NCI-H510A (cell line): ENCODE measurements at regions not wholly inside any gene's neighbourhood (a gene's known extent, or its start where the extent isn't known, plus 50 kb on each side); places are given as distances from the start of the nearest gene placed in this dataset.
"Not testable (repeated sequence)": the region's sequence is repeated elsewhere in the genome, so short reads cannot be mapped to it uniquely, and the experiment has no call there.

Source experiments
- DNase-seq: peaks from one replicate; lab custom pipeline; 2025; lab: John Stamatoyannopoulos, UW

GRCh38 chr5:63211448-63212132 is 633.0 kb downstream of the LRRC70 start:
- no peak for DNase-seq

GRCh38 chr5:63205976-63206375 is 627.4 kb downstream of the LRRC70 start:
- DNase-seq = no peak

- DNase-seq = no peak
These were observed 623.1 kb downstream of the LRRC70 start for GRCh38 chr5:63201738-63202137.

GRCh38 chr5:63194126-63194525 is 615.5 kb downstream of the LRRC70 start:
- no peak for DNase-seq

DNA sequence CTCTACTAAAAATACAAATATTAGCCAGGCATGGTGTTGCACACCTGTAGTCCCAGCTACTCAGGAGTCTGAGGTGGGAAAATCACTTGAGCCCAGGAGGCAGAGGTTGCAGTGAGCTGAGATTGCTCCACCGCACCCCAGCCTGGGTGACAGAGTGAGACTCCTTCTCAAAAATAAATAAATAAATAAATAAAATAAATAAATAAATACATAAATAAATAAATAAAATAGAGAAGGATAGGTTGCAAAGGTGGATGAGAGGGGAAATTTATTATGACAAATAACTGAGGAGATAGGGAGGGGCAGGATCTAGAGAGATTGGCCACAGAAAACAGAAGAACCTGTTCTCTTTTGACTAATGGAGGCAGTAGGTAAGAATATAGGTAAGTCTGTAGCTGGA is 601.6 kb downstream of the LRRC70 start:
- not testable (repeated sequence) for DNase-seq

DNA sequence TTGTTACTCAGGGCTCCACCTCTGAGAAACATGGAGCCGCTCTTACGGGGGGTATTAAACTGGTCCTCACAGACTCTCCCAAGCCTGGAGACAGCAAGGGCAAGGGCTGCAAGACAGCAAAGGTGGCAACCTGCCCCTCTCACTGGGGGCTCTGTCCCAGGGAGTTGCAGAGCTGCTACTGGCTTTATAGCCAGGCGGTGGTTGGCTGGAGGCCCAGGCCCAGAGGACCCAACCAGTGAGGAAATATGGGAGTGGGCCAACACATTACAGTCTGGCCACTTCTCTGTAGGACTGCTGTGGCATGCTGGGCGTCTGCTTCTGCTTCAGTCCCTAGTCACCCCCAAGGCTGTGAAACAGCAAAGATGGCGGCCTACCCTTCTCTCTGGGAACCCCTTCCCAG is 597.2 kb downstream of the LRRC70 start:
- no peak for DNase-seq

DNA sequence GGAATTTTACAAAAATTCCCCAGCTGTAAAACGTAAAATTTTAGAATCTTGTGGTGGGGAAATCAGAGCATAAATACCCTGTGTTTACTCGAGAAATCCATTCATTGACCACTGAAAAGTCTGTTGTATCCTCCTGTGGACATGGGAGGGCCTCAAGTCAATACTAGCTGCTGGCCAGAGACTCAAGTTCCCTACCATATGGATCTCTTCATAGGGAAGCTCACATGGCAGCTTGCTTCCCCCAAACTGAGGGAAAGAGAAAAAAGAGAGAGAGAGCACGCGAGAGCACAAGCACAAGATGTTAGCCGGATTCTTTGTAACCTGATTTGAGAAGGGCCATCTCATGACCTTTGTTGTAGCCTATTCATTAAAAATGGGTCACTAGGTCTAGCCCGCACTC is 591.9 kb downstream of the LRRC70 start:
- DNase-seq = no peak

DNA sequence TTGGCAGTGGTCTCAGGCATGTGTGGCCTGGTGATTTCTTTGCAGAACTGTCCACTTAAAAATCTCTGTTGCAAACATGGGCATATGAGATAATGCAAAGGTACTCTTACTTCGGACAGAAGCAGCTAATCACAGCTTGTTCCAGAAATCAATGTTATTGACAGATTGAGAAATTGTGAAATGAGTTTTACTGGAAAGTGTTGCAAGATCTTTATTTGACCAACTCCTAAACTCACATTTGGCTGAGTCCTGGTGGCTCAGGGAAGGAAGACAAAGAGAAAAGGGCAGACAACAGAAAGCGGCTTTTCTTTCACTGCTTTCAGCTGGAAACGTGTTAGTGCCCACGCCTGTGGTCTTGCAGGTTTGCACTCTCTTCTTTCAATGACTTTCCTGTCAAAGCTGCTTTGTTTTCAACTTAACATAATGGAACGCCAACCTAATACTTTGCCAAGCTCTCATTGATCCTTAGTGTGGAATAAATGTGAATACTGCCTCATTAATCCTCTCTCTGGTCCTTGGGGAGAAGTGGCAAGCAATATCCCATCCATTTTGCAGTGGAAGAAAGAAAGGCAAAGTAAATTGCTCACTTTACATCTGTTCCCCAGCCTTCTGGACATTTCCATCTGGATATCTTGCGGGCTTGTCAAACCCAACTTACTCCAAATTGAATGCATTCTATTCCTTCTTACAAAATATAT is 586.4 kb downstream of the LRRC70 start:
- DNase-seq = no peak

DNA sequence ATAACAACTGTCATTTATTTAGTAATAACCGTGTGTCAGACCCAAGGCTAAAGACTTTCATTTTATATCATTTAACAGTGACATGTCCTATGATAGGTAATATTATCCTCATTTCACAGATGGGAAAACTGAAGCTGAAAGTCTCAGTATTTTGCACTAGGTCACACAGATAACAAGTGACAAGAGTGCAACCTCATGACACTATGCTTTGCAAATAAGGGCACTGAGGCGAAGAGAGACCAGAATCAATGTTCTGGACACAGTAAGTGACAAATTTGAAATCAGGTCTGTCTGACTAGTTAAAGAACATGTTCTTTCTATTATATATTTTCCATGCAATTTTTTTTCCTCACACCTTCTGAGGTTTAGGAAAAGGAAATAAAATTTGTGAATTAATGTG is 585.7 kb downstream of the LRRC70 start:
- DNase-seq = no peak

- no peak for DNase-seq
These were observed 576.7 kb downstream of the LRRC70 start for GRCh38 chr5:63155310-63155631.

DNA sequence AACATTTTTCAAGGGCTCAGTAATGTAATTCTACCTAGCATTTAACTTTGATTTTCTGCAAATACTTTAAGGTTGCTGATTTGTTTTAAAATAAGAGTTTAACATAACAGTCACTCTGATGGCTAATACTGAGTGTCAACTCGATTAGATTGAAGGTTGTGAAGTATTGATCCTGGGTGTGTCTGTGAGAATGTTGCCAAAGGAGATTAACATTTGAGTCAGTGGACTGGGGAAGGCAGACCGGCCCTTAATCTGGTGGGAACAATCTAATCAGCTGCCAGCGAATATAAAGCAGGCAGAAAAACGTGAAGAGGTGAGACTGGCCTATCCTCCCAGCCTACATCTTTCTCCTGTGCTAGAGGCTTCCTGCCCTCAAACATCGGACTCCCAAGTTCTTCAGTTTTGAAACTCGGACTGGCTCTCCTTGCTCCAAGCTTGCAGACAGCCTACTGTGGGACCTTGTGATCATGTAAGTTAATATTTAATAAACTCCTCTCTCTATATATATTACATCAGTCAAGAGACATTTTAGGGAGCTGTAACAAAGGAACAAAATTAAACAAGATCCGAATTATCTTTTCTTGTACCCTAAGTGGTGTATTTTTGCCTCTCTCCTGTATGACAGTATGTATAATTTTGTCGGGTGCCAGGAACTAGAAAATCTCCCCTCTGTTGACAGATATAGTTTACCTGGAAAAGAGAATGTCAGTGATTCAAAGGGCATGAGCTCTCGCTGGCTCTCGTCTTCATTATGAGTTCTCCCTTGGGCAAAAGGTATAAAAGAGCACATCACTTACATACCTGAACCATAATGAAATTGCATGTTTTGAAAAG is 576.1 kb downstream of the LRRC70 start:
- DNase-seq = no peak

- no peak for DNase-seq
These were observed 574.3 kb downstream of the LRRC70 start for GRCh38 chr5:63152871-63153270.

DNA sequence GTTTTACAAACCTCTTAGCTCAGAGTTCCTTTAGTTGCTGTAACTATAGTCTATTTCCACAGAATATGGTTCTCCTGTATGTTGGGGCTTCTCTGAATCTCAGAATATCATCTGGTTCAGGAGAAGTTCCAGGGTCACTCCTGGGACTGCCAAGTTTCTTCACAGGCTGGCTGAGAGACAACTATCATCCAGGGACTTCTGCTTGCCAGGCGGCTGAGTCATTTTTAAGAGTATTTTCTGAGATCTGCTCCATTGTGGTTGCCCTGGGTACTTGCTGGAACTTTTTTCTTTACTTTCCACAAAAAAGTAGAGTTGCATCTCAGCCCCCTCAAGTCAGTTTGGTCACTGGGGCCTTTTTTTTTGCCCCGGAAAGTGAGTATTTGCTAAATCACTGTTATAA is 566.5 kb downstream of the LRRC70 start:
- DNase-seq = no peak

DNA sequence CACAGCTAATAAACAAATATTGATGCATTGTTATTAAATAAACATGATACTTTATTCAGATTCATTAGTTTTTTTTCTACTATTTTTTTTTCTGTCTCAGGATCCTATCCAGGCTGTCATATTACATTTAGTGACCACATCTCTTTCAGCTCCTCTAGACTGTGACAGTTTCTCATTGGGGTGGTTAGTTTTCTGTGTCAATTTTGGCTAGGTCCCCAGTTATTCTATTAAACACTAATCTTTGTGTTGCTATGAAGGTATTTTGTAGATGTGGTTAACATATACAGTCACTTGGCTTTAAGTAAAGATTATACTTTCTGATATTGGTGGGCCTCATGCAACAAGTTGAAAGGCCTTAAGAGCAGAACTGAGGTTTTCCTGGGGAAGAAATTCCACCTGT is 563.0 kb downstream of the LRRC70 start:
- DNase-seq = no peak

- no peak for DNase-seq
These were observed 556.7 kb downstream of the LRRC70 start for GRCh38 chr5:63135291-63135690.

DNA sequence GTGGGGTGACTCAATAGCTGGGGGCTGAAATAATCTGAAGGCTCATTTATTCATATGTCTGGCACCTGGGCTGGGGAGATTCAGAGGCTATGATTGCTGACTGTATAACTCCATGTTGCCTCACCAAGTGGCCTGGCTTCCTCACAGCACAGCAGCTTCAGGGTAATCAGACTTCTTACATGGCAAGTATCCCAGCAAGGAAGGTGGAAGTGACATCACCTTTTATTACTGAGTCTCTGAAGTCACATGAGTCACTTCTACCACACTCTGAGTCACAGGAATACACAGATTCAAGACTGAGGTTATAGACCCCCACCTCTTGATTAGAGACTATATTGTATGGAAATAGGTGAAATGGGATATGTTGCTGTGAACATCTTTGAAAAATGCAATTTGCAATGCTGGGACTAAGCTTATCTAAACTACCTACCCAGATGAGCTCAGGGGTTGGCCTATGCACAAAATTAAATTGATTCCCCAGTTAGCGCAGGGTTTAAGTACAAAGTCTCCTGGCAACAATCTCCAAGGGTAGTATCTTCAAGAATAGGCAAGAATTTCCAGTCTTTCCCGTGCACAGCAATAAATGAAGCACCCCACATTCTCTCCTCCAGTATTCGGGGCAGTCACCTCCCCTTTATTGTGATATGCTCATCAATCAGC is 553.1 kb downstream of the LRRC70 start:
- no peak for DNase-seq

- DNase-seq = no peak
These were observed 550.1 kb downstream of the LRRC70 start for GRCh38 chr5:63128761-63129160.

GRCh38 chr5:63128018-63128417 is 549.4 kb downstream of the LRRC70 start:
- no peak for DNase-seq

DNA sequence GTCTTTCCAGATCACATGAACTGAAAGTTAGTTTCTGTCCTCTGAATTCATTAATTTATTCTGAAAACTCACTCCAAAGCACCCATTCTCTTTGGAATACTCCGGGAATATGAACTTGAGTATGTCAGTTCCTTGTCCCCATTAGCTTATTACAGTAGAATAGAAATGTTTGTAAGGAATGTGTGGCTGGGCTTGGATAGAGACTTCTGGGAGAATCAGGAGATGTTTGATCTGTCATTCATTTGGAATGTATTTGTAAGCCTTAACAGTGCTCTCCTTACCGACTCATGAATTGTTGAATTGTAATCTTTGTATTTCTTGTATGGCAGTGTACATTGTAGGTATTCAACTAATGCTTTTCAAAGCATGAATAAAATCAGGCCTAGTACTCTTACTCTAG is 548.4 kb downstream of the LRRC70 start:
- no peak for DNase-seq

DNA sequence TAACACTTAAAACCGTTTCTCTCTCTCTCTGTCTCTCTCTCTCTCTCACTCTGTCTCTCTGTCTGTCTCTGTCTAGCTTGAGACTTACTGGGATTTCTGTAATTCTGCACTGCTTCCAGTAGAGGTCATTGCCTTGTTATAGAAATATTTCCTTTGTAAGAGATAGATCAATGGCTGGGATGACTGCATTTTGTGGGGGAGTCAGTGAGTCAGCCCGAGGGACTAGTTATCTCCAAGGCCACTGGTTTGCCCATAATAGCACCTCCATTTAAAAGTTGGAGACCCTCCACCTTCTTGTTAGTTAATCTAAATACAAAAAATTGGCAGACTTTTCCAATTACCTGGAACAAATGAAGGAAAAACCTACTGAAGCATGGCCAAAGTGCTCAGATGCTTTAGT is 547.2 kb downstream of the LRRC70 start:
- no peak for DNase-seq

- DNase-seq = no peak
These were observed 546.8 kb downstream of the LRRC70 start for GRCh38 chr5:63125392-63125791.

- DNase-seq = no peak
These were observed 545.6 kb downstream of the LRRC70 start for GRCh38 chr5:63124266-63124665.

- DNase-seq = no peak
These were observed 542.9 kb downstream of the LRRC70 start for GRCh38 chr5:63121471-63121870.
